ENCODE measurements at regions not wholly inside any gene's neighbourhood (a gene's known extent, or its start where the extent isn't known, plus 50 kb on each side); places are given as distances from the start of the nearest gene placed in this dataset.

GRCh38 chr1:223006917-223007648 lies 136.0 kb downstream of the TLR5 start:
- Histone ChIP-seq H3K36me3 (ENCODE audit: insufficient read depth, insufficient read length, low read length) (peaks cover 24% of the 10 kb centered on the region), H3K4me1 (ENCODE audit: insufficient read depth, insufficient read length) (peaks cover 5% of the 10 kb centered on the region), H3K27me3 (ENCODE audit: insufficient read depth, insufficient read length) (no peaks in the 10 kb centered on the region), H3K9me3 (ENCODE audit: insufficient read depth, low read length) (no peaks in the 10 kb centered on the region), H3K9ac (ENCODE audit: insufficient read length, low read depth) (no peak overlapping the region), H3K4me3 (ENCODE audit: insufficient read length, low read depth) (no peak overlapping the region)
- TF ChIP-seq SUZ12 (IDR thresholded peaks at IDR 0.05; ENCODE audit: extremely low read depth, insufficient read depth, insufficient read length) (no peak), ZNF274 (IDR thresholded peaks at IDR 0.05; ENCODE audit: low read depth, low read length) (no peak), YY1 (IDR thresholded peaks at IDR 0.05; ENCODE audit: insufficient read depth, insufficient read length) (no peak)
- no peak for DNase-seq (ENCODE audit: low read depth, low spot score)

DNA sequence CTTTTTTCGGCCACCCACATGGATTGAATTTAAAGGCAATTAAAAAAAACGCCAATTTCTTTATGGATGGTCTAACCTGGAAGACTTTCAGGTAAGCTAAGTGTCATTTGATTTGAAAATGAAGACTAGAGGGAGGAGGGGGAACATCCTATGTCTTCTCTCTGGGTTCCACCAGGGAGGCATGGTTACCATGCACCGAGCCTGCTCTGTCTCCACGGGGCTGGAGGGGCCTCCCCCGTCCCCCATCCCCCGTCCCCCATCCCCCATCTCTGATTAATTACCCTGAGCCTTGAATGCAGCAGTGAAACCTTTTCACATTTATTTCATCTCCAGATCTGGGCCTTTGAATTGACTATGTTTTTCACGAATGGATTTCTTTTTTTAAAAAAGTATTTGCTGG lies 135.1 kb downstream of the TLR5 start:
- peaks cover 5% of the 10 kb centered on the region for H3K4me1 ChIP-seq (ENCODE audit: insufficient read depth, insufficient read length)
- H3K27me3 ChIP-seq (ENCODE audit: insufficient read depth, insufficient read length) = no peaks in the 10 kb centered on the region
- H3K9me3 ChIP-seq (ENCODE audit: insufficient read depth, low read length) = no peaks in the 10 kb centered on the region
- peaks cover 16% of the 10 kb centered on the region for H3K36me3 ChIP-seq (ENCODE audit: insufficient read depth, insufficient read length, low read length)
- TF ChIP-seq YY1 (IDR thresholded peaks at IDR 0.05; ENCODE audit: insufficient read depth, insufficient read length) (no peak), SUZ12 (IDR thresholded peaks at IDR 0.05; ENCODE audit: extremely low read depth, insufficient read depth, insufficient read length) (no peak), ZNF274 (IDR thresholded peaks at IDR 0.05; ENCODE audit: low read depth, low read length) (no peak)
- no peak overlapping the region for H3K4me3 ChIP-seq (ENCODE audit: insufficient read length, low read depth)
- H3K9ac ChIP-seq (ENCODE audit: insufficient read length, low read depth) = no peak overlapping the region
- no peak for DNase-seq (ENCODE audit: low read depth, low spot score)

DNA sequence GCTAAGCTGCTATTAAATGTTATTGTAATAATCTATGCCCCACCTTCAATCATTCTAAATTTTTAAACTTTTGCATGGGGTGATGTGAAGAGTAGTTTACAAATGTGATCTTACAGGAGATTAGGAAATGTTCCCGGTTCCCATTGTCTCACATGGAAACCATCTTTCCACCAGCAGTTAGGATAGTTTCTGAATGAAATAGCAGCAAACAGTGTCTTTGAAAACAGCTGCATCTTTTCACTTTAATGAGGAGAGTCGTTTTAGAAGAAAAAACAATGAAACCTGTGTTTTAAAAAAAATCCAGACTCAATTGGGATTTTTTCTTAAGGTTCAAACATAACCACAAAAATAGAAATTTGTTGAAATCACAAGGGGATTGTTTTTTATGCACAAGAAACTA lies 134.2 kb downstream of the TLR5 start:
- peaks cover 16% of the 10 kb centered on the region for H3K36me3 ChIP-seq (ENCODE audit: insufficient read depth, insufficient read length, low read length)
- H3K9me3 ChIP-seq (ENCODE audit: insufficient read depth, low read length) = no peaks in the 10 kb centered on the region
- DNase-seq (ENCODE audit: low read depth, low spot score) = no peak
- H3K9ac ChIP-seq (ENCODE audit: insufficient read length, low read depth) = no peak overlapping the region
- peaks cover 5% of the 10 kb centered on the region for H3K4me1 ChIP-seq (ENCODE audit: insufficient read depth, insufficient read length)
- H3K27me3 ChIP-seq (ENCODE audit: insufficient read depth, insufficient read length) = no peaks in the 10 kb centered on the region
- no peak for TF ChIP-seq SUZ12 (IDR thresholded peaks at IDR 0.05; ENCODE audit: extremely low read depth, insufficient read depth, insufficient read length)
- no peak for TF ChIP-seq YY1 (IDR thresholded peaks at IDR 0.05; ENCODE audit: insufficient read depth, insufficient read length)
- no peak for TF ChIP-seq ZNF274 (IDR thresholded peaks at IDR 0.05; ENCODE audit: low read depth, low read length)
- no peak overlapping the region for H3K4me3 ChIP-seq (ENCODE audit: insufficient read length, low read depth)

- no peak overlapping the region for H3K4me3 ChIP-seq (ENCODE audit: insufficient read length, low read depth)
- no peak overlapping the region for H3K9ac ChIP-seq (ENCODE audit: insufficient read length, low read depth)
- H3K27me3 ChIP-seq (ENCODE audit: insufficient read depth, insufficient read length) = no peaks in the 10 kb centered on the region
- peaks cover 5% of the 10 kb centered on the region for H3K4me1 ChIP-seq (ENCODE audit: insufficient read depth, insufficient read length)
- H3K36me3 ChIP-seq (ENCODE audit: insufficient read depth, insufficient read length, low read length) = peaks cover 15% of the 10 kb centered on the region
- no peaks in the 10 kb centered on the region for H3K9me3 ChIP-seq (ENCODE audit: insufficient read depth, low read length)
- TF ChIP-seq YY1 (IDR thresholded peaks at IDR 0.05; ENCODE audit: insufficient read depth, insufficient read length) (no peak), SUZ12 (IDR thresholded peaks at IDR 0.05; ENCODE audit: extremely low read depth, insufficient read depth, insufficient read length) (no peak), ZNF274 (IDR thresholded peaks at IDR 0.05; ENCODE audit: low read depth, low read length) (no peak)
- DNase-seq (ENCODE audit: low read depth, low spot score) = no peak
These were observed 133.6 kb downstream of the TLR5 start for GRCh38 chr1:223009406-223009805.

- H3K27me3 ChIP-seq (ENCODE audit: insufficient read depth, insufficient read length) = no peaks in the 10 kb centered on the region
- no peak for DNase-seq (ENCODE audit: low read depth, low spot score)
- H3K36me3 ChIP-seq (ENCODE audit: insufficient read depth, insufficient read length, low read length) = peaks cover 25% of the 10 kb centered on the region
- H3K4me3 ChIP-seq (ENCODE audit: insufficient read length, low read depth) = no peak overlapping the region
- H3K9me3 ChIP-seq (ENCODE audit: insufficient read depth, low read length) = no peaks in the 10 kb centered on the region
- peaks cover 5% of the 10 kb centered on the region for H3K4me1 ChIP-seq (ENCODE audit: insufficient read depth, insufficient read length)
- TF ChIP-seq SUZ12 (IDR thresholded peaks at IDR 0.05; ENCODE audit: extremely low read depth, insufficient read depth, insufficient read length) (no peak), ZNF274 (IDR thresholded peaks at IDR 0.05; ENCODE audit: low read depth, low read length) (no peak), YY1 (IDR thresholded peaks at IDR 0.05; ENCODE audit: insufficient read depth, insufficient read length) (no peak)
- H3K9ac ChIP-seq (ENCODE audit: insufficient read length, low read depth) = peak overlapping the region; percentile 54
These were observed 132.2 kb downstream of the TLR5 start for GRCh38 chr1:223010582-223011504.

DNA sequence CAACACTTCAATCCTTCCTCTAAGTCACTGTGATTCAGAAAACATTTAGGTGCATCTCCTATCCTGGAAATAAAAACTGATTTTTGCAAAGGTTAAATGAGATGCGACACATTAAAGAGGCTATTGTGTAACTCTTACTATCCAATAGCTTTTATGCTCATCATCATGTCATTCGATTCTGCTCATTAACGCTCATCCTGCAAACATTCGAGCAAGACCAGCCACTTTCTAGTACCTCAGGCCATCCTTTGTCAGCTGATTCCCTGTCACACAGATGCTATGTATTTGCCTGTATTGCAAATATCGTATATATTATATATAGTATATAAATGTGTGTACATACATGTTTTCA lies 131.6 kb downstream of the TLR5 start:
- TF ChIP-seq SUZ12 (IDR thresholded peaks at IDR 0.05; ENCODE audit: extremely low read depth, insufficient read depth, insufficient read length) = no peak
- TF ChIP-seq ZNF274 (IDR thresholded peaks at IDR 0.05; ENCODE audit: low read depth, low read length) = no peak
- TF ChIP-seq YY1 (IDR thresholded peaks at IDR 0.05; ENCODE audit: insufficient read depth, insufficient read length) = no peak
- Histone ChIP-seq H3K27me3 (ENCODE audit: insufficient read depth, insufficient read length) (no peaks in the 10 kb centered on the region), H3K4me1 (ENCODE audit: insufficient read depth, insufficient read length) (peaks cover 5% of the 10 kb centered on the region), H3K36me3 (ENCODE audit: insufficient read depth, insufficient read length, low read length) (peaks cover 30% of the 10 kb centered on the region), H3K4me3 (ENCODE audit: insufficient read length, low read depth) (no peak overlapping the region), H3K9me3 (ENCODE audit: insufficient read depth, low read length) (no peaks in the 10 kb centered on the region), H3K9ac (ENCODE audit: insufficient read length, low read depth) (peak overlapping the region; percentile 54)
- DNase-seq (ENCODE audit: low read depth, low spot score) = no peak

DNA sequence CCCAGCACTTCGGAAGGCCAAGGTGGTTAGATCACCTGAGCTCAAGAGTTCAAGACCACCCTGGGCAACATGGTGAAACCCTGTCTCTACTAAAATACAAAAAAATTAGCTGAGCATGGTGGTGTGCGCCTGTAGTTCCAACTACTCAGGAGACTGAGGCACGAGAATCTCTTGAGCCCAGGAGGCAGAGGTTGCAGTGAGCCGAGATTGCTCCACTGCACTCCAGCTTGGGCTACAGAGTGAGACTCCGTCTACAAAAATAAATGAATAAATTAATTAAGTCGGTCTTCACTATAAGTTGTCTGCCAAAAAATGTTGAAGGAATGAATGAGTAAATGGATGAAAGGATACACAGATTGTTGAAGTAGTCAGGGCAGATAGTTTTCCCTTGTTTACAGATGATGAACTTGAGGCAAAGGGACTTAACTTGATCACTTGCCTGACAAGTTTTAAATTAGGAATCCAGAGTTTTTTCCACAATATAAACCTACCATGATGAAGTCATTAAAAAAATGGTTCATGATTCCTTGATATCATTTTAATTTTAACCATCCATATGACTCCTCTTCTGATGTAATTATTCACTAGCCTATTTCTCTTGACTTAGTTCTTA lies 130.8 kb downstream of the TLR5 start:
- TF ChIP-seq YY1 (IDR thresholded peaks at IDR 0.05; ENCODE audit: insufficient read depth, insufficient read length) (no peak), SUZ12 (IDR thresholded peaks at IDR 0.05; ENCODE audit: extremely low read depth, insufficient read depth, insufficient read length) (no peak), ZNF274 (IDR thresholded peaks at IDR 0.05; ENCODE audit: low read depth, low read length) (no peak)
- DNase-seq (ENCODE audit: low read depth, low spot score) = no peak
- Histone ChIP-seq H3K9ac (ENCODE audit: insufficient read length, low read depth) (no peak overlapping the region), H3K36me3 (ENCODE audit: insufficient read depth, insufficient read length, low read length) (peaks cover 38% of the 10 kb centered on the region), H3K4me3 (ENCODE audit: insufficient read length, low read depth) (no peak overlapping the region), H3K4me1 (ENCODE audit: insufficient read depth, insufficient read length) (peaks cover 8% of the 10 kb centered on the region), H3K27me3 (ENCODE audit: insufficient read depth, insufficient read length) (no peaks in the 10 kb centered on the region), H3K9me3 (ENCODE audit: insufficient read depth, low read length) (no peaks in the 10 kb centered on the region)
